ENCODE measurements at regions not wholly inside any gene's neighbourhood (a gene's known extent, or its start where the extent isn't known, plus 50 kb on each side); places are given as distances from the start of the nearest gene placed in this dataset.
"Not testable (repeated sequence)": the region's sequence is repeated elsewhere in the genome, so short reads cannot be mapped to it uniquely, and the experiment has no call there.

DNA sequence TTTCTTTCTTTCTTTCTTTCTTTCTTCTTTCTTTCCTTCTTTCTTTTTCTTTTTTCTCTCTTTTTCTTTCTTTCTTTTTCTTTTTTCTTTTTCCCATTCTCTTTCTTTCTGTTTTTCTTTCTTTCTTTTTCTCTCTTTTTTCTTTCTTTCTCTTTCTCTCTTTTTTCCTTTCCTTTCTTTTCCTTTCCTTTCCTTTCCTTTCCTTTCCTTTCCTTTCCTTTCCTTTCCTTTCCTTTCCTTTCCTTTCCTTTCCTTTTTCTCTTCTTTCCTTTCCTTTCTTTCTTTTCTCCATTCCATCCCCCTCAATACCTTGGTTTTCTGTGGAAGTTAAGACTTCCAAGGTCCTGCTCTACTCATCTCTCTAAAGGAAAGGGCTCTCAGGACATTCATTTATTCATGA is 102.8 kb upstream of the CLNK start:
- DNase-seq = no peak

DNA sequence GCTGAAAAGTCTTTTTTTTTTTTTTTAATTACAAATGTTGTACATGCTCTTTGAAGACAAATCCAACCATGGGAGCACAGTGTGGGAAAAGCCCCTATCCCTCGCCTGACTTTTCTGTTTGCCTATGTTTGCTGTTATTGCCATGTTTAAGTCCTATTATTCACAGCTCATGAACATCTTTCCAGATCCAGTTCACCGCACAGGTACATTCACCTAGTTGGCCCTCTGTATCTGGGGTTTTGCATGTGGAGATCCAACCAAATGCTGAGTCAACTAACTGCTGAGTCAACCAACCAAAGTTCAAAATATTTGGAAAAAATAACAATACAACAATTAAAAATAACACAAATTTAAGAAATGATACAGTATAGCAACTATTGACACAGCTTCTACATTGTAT is 100.1 kb upstream of the CLNK start:
- DNase-seq = no peak

- DNase-seq = no peak
These were observed 98.8 kb upstream of the CLNK start for GRCh38 chr4:10783351-10783750.

GRCh38 chr4:10781805-10782204 is 97.2 kb upstream of the CLNK start:
- no peak for DNase-seq

- not testable (repeated sequence) for DNase-seq
These were observed 96.2 kb upstream of the CLNK start for GRCh38 chr4:10780803-10781202.

GRCh38 chr4:10775132-10775531 is 90.6 kb upstream of the CLNK start:
- not testable (repeated sequence) for DNase-seq

- DNase-seq = no peak
These were observed 89.1 kb upstream of the CLNK start for GRCh38 chr4:10773656-10774055.

GRCh38 chr4:10773010-10773409 is 88.4 kb upstream of the CLNK start:
- no peak for DNase-seq

- DNase-seq = no peak
These were observed 80.8 kb upstream of the CLNK start for GRCh38 chr4:10765386-10765785.

DNA sequence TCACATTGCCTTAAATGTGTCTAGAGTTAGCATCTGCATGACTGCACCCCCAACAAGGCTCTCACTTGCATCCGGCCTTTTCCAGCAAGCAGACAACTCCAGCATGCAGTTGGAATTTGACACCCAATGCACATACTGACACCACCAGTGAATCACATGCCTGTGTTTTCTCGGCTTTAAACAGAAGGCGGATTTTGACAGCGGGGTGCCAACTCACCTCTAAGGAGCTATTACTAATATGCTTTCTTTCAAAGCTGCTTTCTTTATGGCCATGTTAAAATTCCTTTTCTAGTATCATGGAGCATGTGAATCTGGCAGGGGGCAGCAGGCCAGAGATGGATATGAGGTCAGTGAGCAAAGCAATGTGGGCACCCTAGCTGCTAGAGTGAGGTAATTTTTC is 78.0 kb upstream of the CLNK start:
- DNase-seq = no peak

- no peak for DNase-seq
These were observed 77.3 kb upstream of the CLNK start for GRCh38 chr4:10761903-10762302.

DNA sequence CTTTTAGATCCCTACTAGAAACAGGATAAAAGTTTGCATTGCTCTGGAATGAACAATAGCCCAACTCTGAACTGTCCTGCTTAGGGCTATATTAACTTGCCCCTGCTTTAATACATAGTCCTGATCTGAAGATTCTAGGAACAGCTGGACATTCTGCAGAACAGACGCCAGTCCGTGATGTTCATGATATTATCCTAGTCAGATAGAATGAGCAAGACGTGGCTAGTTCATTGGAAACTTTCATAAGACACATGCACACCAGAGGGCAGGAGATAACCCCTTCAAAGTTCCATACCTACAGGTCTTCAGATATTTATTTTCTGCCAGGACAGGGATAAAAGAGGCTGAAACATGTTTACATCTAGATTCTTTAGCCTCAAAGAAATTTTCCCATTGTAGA is 75.5 kb upstream of the CLNK start:
- no peak for DNase-seq

- no peak for DNase-seq
These were observed 74.3 kb upstream of the CLNK start for GRCh38 chr4:10758906-10759305.

- no peak for DNase-seq
These were observed 69.4 kb upstream of the CLNK start for GRCh38 chr4:10753856-10754402.

DNA sequence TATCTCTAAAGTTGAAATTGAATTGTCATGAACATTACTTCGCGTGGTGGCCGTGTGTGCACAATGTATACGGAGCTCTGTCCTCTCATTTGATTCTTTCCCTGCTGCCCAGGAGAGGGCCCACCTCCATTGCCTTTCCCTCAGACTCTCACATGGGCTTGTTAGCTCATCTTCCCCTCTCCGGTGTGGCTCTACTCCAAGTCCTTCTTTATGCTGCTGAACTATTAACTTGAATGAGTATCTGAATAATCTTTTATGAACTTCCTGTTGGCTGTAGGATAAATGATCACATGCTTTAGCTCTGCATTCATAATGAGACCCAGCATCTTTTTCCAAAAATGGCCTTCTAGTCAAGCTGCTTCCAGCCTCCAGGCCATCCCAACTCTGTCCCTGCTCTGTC is 68.8 kb upstream of the CLNK start:
- no peak for DNase-seq

- no peak for DNase-seq
These were observed 66.1 kb upstream of the CLNK start for GRCh38 chr4:10750714-10751113.

- no peak for DNase-seq
These were observed 62.6 kb upstream of the CLNK start for GRCh38 chr4:10747186-10747585.

GRCh38 chr4:10746371-10747171 is 62.0 kb upstream of the CLNK start:
- DNase-seq = no peak

DNA sequence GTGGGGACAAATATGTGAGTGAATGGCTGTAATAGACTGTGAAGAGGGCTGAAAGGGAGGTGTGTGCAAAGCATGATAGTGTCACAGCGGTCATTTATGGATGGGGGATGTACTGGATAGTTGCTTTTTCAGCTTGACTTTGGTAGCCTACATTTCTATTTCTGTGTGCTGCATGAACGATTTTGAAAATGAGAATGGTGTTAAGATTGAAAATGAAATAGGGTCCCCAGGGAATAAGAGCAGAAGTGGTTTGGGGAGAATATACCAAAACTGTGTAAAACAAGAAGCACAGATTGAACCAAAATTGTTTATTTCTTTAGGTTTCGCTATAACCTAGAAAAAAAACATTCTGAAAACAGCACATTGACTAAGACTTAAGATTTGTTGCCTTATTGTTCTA is 58.8 kb upstream of the CLNK start:
- DNase-seq = no peak

DNA sequence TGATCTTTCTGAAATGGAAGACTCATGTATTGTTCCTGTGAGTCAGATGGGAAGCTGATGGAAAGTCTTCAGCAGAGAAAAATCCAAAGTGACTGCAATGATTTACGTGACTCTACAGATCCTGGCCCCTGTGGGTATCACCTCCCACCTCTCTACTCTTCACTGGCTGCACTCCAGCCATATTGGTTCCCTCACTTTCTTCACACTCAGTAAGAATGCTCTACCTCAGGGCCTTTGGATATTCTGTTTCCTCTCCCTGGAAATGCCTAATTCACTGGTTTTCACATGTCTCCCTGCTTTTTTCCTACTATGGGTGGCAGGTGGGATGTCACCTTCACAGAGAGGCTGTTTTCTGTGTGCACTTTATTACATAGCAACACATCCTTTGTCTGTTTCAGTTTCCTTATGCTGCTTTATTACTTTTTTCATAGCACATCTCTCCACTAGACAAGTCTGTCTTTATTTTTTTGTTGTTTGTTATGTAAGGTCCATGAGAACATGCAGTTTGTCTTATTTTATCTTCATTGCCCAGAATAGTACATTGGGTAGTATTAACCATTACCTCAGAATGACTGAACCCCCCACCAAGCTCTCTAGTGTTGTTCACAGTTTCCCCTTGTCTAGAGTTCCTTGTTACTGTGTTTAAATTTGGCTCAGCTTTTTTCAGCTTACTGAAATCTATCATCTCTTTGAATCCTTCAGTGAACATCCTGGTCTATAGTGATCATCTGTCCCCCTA is 57.6 kb upstream of the CLNK start:
- DNase-seq = no peak

DNA sequence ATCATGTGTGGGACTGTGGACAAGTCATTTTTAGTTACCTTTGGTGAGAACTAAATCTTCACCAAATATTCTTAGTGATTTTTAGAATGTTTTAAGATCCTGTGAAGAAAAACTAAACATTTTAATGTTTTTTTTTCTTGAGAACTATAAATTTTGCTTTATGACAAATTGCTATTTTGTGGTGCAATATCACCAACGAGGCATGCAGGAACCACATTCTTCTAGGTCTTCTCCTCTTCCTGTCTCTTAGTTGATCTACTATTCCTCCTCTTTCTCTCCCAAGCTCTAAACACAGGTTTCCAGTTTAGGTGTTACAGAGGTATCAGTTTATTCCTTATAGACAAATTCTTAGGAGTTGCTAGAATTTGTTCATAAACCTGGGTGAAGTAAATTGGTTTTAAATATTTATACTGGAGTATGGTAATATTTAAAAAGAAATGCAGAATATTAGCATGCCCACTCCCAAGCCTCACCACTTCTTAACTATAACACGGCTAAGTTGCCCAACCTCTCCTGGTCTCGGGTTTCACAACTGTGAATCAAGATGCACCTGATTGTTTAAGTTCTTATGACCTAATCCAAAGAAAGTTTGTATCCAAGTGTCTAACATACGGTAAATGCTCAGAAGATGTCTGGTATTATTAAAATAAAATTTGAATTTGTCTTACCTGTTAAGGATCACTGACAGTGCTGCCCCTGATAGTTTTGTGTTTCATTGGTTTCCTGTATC is 56.5 kb upstream of the CLNK start:
- no peak for DNase-seq

DNA sequence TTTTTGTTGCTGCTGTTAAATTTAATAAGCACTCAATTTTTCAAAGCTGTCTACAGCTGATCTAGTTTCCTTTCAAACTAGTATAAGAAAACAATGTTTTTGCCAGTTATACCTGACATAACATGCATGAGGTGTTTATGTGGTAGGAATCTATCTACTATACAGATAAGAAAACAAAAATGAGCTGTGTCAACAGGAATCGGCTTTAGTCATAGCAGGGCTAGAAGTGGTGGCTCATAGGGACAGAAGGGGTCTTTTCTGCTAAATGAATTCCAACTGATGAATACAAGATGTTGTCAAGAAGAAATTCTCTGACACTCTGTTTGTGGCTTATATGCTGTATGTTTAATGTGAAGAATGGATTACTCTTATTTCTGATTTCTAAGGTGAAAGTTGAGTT is 55.7 kb upstream of the CLNK start:
- DNase-seq = no peak

GRCh38 chr4:10738826-10739489 is 54.4 kb upstream of the CLNK start:
- DNase-seq = no peak

All from MV-4-11 (cell line).